HCT116 (cell line): ENCODE measurements at regions not wholly inside any gene's neighbourhood (a gene's known extent, or its start where the extent isn't known, plus 50 kb on each side); places are given as distances from the start of the nearest gene placed in this dataset.

ENCODE experiments used
- POLR2A ChIP-seq: IDR thresholded peaks from 2 replicates; pipeline ENCODE4 v1.7.0; 2011; ENCODE audit warnings: borderline replicate concordance; ENCODE audit not compliant: insufficient read depth, insufficient read length; ENCODE audit errors: extremely low read depth
- YY1 ChIP-seq: IDR thresholded peaks from 2 replicates; pipeline ENCODE4 v1.6.1; 2011; ENCODE audit warnings: low read length, low read depth, moderate library complexity, mild to moderate bottlenecking; ENCODE audit not compliant: insufficient replicate concordance; ENCODE audit errors: extremely low read depth
- TF ChIP-seq, protein P1 (sequence below), 3 experiments: fragments of 200-600 bp in 1 of 3; sonication (generic) in 1 of 3; IDR thresholded peaks in 2 of 3; conservative IDR thresholded peaks in 1 of 3; 2 replicates each; pipeline ENCODE4 v1.5.1; 2012 to 2017; ENCODE audit warnings: low read depth in 2 of 3, low read length in 2 of 3, antibody characterized with exemption in 1 of 3, borderline replicate concordance in 1 of 3, control low read depth in 1 of 3, mild to moderate bottlenecking in 1 of 3, mixed read lengths in 1 of 3, mixed run types in 1 of 3, moderate library complexity in 1 of 3; ENCODE audit not compliant: insufficient read depth in 1 of 3

DNA sequence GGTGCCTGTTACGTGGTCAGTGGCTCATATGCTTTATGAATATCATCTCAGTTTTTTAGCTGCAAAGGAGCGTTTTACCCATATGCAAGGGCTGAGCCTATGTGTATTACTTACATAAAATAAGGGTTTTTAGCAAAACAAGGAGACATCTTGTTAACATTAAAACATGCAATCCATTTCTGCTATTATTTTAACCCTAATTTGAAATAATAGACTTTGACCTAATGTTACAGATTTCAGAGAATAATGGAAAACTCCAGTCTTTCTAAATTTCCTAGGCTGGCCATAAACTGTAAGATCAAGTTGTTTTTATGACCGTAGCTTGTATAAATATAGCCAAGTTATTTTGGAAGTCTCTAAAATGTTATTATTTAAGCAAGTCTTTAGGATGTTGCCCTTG is 121.1 kb upstream of the SEMA6A start:
- TF ChIP-seq, protein P1, sequence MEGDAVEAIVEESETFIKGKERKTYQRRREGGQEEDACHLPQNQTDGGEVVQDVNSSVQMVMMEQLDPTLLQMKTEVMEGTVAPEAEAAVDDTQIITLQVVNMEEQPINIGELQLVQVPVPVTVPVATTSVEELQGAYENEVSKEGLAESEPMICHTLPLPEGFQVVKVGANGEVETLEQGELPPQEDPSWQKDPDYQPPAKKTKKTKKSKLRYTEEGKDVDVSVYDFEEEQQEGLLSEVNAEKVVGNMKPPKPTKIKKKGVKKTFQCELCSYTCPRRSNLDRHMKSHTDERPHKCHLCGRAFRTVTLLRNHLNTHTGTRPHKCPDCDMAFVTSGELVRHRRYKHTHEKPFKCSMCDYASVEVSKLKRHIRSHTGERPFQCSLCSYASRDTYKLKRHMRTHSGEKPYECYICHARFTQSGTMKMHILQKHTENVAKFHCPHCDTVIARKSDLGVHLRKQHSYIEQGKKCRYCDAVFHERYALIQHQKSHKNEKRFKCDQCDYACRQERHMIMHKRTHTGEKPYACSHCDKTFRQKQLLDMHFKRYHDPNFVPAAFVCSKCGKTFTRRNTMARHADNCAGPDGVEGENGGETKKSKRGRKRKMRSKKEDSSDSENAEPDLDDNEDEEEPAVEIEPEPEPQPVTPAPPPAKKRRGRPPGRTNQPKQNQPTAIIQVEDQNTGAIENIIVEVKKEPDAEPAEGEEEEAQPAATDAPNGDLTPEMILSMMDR (IDR thresholded peaks at IDR 0.05 in 2 of 3, conservative IDR thresholded peaks at IDR 0.05 in 1 of 3; ENCODE audit: borderline replicate concordance in 1 of 3, insufficient read depth in 1 of 3, low read depth in 2 of 3, low read length in 2 of 3), result no peak
- TF ChIP-seq POLR2A (no peak), YY1 (no peak)
